ENCODE measurements at regions not wholly inside any gene's neighbourhood (a gene's known extent, or its start where the extent isn't known, plus 50 kb on each side); places are given as distances from the start of the nearest gene placed in this dataset.

DNA sequence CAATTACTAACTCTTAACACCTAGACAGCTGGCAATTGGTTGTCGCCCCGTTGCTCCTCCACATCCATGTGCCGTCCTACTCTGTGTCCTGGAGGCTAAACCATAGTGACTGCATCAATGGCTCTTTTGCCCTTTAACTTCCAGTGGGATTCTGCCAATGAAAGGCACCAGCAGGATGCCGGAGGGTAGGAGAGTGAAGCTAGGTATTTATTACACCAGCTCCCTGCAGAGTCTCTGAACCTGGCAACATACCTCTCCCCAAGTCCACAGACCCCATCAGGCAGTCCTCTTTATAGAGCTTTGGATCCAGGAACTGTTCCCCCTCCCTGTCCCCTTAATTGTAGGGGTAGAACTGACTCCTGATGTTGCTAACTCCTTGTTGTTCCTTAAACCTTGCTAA, 426.8 kb downstream of the HNRNPD start:
- TF ChIP-seq, protein P1, sequence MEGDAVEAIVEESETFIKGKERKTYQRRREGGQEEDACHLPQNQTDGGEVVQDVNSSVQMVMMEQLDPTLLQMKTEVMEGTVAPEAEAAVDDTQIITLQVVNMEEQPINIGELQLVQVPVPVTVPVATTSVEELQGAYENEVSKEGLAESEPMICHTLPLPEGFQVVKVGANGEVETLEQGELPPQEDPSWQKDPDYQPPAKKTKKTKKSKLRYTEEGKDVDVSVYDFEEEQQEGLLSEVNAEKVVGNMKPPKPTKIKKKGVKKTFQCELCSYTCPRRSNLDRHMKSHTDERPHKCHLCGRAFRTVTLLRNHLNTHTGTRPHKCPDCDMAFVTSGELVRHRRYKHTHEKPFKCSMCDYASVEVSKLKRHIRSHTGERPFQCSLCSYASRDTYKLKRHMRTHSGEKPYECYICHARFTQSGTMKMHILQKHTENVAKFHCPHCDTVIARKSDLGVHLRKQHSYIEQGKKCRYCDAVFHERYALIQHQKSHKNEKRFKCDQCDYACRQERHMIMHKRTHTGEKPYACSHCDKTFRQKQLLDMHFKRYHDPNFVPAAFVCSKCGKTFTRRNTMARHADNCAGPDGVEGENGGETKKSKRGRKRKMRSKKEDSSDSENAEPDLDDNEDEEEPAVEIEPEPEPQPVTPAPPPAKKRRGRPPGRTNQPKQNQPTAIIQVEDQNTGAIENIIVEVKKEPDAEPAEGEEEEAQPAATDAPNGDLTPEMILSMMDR (IDR thresholded peaks at IDR 0.05): no peak
- TF ChIP-seq POLR2A (IDR thresholded peaks at IDR 0.05): no peak
- Histone ChIP-seq H3K27ac (no peak overlapping the region), H3K4me3 (no peak overlapping the region), H3K27me3 (no peaks in the 10 kb centered on the region), H3K4me1 (replicated peaks in 1 of 2) (no peaks in the 10 kb centered on the region), H3K36me3 (replicated peaks in 1 of 2) (no peaks in the 10 kb centered on the region), H3K9me3 (replicated peaks in 1 of 3) (no peaks in the 10 kb centered on the region)
- no peak for DNase-seq
- intact Hi-C loops (cut with DNase I): no loop called here
- 32 to 37% (median 33%) methylated on average over 3 to 4 of the region's 4 CpGs for WGBS, 4 donors

DNA sequence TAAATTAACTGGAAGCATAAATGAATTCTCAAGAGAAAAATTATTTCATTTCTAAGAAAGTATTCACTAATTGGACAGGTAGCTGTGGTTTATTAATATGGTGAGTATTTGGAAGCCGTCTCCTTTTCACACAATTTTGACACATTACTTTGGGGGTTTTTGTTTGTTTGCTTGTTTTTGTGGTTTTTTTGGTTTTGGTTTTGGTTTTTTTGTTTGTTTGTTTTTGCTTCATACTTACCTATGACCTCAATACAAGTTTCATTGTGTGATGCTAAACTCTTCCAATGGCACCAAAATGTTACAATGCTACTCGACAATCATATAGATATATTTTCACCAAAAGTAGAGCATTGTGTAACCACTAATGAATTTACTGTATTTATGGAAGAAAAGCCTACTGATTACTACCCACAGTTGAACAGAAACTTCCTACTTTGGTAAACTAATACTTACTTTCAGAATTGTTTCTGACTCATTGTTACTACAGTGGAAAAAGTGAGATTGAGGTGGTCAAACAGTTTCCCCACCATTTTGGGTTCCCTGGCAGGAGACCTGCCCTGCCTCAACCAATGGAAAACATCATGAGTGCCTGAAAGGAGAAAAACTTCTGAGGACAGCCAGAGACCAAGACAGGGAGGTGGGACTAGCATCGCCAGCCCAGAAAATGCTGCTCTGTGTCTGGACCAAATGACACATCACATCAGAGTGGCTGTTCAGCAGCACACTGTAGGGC, 443.1 kb downstream of the HNRNPD start:
- WGBS, 4 donors: 81 to 94% (median 84%) methylated on average over 3 of the region's 3 CpGs

DNA sequence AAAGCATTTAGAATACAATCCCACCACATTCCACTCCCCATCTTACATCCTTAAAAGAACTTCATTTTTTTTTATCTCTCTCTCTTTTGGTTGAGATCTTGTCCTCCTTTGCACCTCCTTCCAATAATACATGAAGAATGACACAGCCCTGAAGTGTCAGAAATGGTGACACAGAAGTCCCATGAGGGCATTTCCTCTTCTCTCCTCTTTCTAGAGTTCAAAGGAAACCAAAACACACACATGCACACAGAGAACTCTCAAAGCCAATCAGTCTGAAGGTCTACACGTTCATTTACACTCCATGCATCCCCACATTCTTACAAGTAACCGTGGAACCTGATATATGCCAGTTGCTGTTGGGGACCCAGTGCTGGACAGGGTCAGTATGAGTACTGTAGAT, 450.7 kb downstream of the HNRNPD start:
- H3K27ac ChIP-seq: no peak overlapping the region
- H3K36me3 ChIP-seq (replicated peaks in 1 of 2): no peaks in the 10 kb centered on the region
- no peak overlapping the region for H3K4me3 ChIP-seq
- WGBS, 4 donors: 36 to 51% (median 39%) methylated on average over 2 of the region's 2 CpGs
- TF ChIP-seq POLR2A (IDR thresholded peaks at IDR 0.05): no peak
- TF ChIP-seq, protein P1 (IDR thresholded peaks at IDR 0.05): no peak
- H3K4me1 ChIP-seq (replicated peaks in 1 of 2): no peaks in the 10 kb centered on the region
- no peaks in the 10 kb centered on the region for H3K9me3 ChIP-seq (replicated peaks in 1 of 3)
- DNase-seq: no peak
- intact Hi-C loops (cut with DNase I): no loop called here
- H3K27me3 ChIP-seq: no peaks in the 10 kb centered on the region

More for the DNA sequence above, 443.1 kb downstream of the HNRNPD start:
- TF ChIP-seq POLR2A (IDR thresholded peaks at IDR 0.05): no peak
- TF ChIP-seq, protein P1 (IDR thresholded peaks at IDR 0.05): no peak
- H3K4me3 ChIP-seq: no peak overlapping the region
- no peaks in the 10 kb centered on the region for H3K9me3 ChIP-seq (replicated peaks in 1 of 3)
- H3K36me3 ChIP-seq (replicated peaks in 1 of 2): no peaks in the 10 kb centered on the region
- no peak for DNase-seq
- no peaks in the 10 kb centered on the region for H3K27me3 ChIP-seq
- H3K27ac ChIP-seq: no peak overlapping the region
- no peaks in the 10 kb centered on the region for H3K4me1 ChIP-seq (replicated peaks in 1 of 2)
- intact Hi-C loops (cut with DNase I): no loop called here

DNA sequence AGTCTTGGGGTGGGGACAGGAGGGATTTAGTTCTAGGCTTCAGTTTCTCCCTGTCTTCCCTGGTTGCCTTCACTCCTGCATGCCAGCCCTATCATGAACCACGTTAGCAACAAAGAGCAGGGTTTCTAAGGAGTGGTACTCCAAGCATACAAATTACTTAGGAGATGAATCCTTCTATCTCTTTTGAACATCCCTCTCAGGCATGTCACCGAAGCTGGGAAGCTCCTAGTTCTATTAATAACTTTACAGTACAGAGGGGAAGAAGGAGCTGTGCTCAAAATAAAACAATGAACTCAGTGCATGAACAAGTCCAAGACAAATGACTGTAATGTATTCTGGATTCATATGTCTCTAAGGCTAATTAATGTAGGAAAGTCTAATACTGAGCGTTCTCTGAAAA, 450.6 kb upstream of the RASGEF1B start:
- WGBS, 4 donors: 40 to 52% (median 47%) methylated on average over 3 of the region's 3 CpGs
- intact Hi-C loops (cut with DNase I): no loop called here
- Histone ChIP-seq H3K36me3 (replicated peaks in 1 of 2) (no peaks in the 10 kb centered on the region), H3K27ac (no peak overlapping the region), H3K27me3 (no peaks in the 10 kb centered on the region), H3K4me3 (no peak overlapping the region), H3K9me3 (replicated peaks in 1 of 3) (no peaks in the 10 kb centered on the region), H3K4me1 (replicated peaks in 1 of 2) (no peaks in the 10 kb centered on the region)
- DNase-seq: no peak
- TF ChIP-seq POLR2A (IDR thresholded peaks at IDR 0.05): no peak
- TF ChIP-seq, protein P1 (IDR thresholded peaks at IDR 0.05): no peak
